OCI-LY7 (cell line): ENCODE measurements at regions not wholly inside any gene's neighbourhood (a gene's known extent, or its start where the extent isn't known, plus 50 kb on each side); places are given as distances from the start of the nearest gene placed in this dataset.

Experiments
- EZH2phosphoT487 ChIP-seq: fragments of 200-600 bp; sonication (generic); IDR thresholded peaks from 2 replicates; pipeline ENCODE4 v1.6.1; 2018; ENCODE audit warnings: low read depth, borderline replicate concordance, mild to moderate bottlenecking, mixed run types, antibody characterized with exemption, low read length, moderate library complexity, mixed read lengths
- TF ChIP-seq, protein P1 (sequence below): fragments of 200-600 bp; sonication (generic); conservative IDR thresholded peaks from 2 replicates; pipeline ENCODE4 v1.5.1; 2014; ENCODE audit warnings: mild to moderate bottlenecking, antibody characterized with exemption, low read length, moderate library complexity, mixed read lengths

DNA sequence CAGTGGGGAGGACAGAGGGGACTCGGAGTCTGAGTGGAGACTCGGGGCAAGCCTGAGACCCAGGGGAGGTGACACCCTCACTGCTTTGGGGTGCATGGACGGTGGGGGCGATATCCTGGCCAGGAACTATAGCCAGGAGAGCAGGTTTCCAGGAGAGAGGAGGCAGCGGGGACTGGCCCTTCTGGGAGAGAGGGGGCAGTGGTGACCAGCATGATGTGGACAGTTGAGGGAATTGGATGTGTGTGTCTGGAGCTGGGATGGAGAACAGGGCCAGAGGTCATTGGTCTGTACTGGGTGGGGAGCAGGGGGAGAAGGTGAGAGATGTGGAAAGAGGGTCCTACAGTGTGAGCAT lies 63.6 kb downstream of the ACKR3 start:
- TF ChIP-seq, protein P1, sequence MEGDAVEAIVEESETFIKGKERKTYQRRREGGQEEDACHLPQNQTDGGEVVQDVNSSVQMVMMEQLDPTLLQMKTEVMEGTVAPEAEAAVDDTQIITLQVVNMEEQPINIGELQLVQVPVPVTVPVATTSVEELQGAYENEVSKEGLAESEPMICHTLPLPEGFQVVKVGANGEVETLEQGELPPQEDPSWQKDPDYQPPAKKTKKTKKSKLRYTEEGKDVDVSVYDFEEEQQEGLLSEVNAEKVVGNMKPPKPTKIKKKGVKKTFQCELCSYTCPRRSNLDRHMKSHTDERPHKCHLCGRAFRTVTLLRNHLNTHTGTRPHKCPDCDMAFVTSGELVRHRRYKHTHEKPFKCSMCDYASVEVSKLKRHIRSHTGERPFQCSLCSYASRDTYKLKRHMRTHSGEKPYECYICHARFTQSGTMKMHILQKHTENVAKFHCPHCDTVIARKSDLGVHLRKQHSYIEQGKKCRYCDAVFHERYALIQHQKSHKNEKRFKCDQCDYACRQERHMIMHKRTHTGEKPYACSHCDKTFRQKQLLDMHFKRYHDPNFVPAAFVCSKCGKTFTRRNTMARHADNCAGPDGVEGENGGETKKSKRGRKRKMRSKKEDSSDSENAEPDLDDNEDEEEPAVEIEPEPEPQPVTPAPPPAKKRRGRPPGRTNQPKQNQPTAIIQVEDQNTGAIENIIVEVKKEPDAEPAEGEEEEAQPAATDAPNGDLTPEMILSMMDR, result no peak
- no peak for TF ChIP-seq EZH2phosphoT487
